K562 (cell line): ENCODE measurements at regions not wholly inside any gene's neighbourhood (a gene's known extent, or its start where the extent isn't known, plus 50 kb on each side); places are given as distances from the start of the nearest gene placed in this dataset.

ENCODE experiments used
- ASH1L ChIP-seq: fragments of 450-650 bp; IDR thresholded peaks from 2 replicates; pipeline ENCODE4 v1.6.1; 2018; ENCODE audit warnings: borderline replicate concordance, mild to moderate bottlenecking, low read depth; ENCODE audit not compliant: partially characterized antibody
- BRCA1 ChIP-seq, 2 experiments: fragments of 450-650 bp in 1 of 2; sonication (generic) in 1 of 2; formaldehyde crosslinking in 1 of 2; IDR thresholded peaks; 2 replicates each; pipeline versions ENCODE4 v1.5.0 to v1.6.1; 2017 to 2020; ENCODE audit warnings: mild to moderate bottlenecking in 1 of 2, missing genetic modification reagents in 1 of 2
- MED1 ChIP-seq: sonication (generic); formaldehyde crosslinking; IDR thresholded peaks from 2 replicates; pipeline ENCODE4 v1.8.1; 2023; ENCODE audit warnings: missing genetic modification reagents, borderline replicate concordance
- TAF1 ChIP-seq: IDR thresholded peaks from 2 replicates; pipeline ENCODE4 v1.6.1; 2011; ENCODE audit warnings: mild to moderate bottlenecking, low read length, moderate library complexity; ENCODE audit not compliant: insufficient read depth, control insufficient read depth, severe bottlenecking; ENCODE audit errors: extremely low read depth
- TF ChIP-seq, protein P1 (sequence below): sonication (generic); formaldehyde crosslinking; IDR thresholded peaks from 2 replicates; pipeline ENCODE4 v1.8.1; 2022; ENCODE audit warnings: missing genetic modification reagents
- TF ChIP-seq, protein P2 (sequence below), 3 experiments: IDR thresholded peaks in 2 of 3; conservative IDR thresholded peaks in 1 of 3; 2 replicates each; pipeline ENCODE4 v1.5.1; 2011 to 2012; ENCODE audit warnings: low read length in 3 of 3, mild to moderate bottlenecking in 3 of 3, control low read depth in 2 of 3, improper control_type of control experiment in 1 of 3, inconsistent platforms in 1 of 3, low read depth in 1 of 3, mixed read lengths in 1 of 3, moderate library complexity in 1 of 3; ENCODE audit not compliant: insufficient read depth in 2 of 3

DNA sequence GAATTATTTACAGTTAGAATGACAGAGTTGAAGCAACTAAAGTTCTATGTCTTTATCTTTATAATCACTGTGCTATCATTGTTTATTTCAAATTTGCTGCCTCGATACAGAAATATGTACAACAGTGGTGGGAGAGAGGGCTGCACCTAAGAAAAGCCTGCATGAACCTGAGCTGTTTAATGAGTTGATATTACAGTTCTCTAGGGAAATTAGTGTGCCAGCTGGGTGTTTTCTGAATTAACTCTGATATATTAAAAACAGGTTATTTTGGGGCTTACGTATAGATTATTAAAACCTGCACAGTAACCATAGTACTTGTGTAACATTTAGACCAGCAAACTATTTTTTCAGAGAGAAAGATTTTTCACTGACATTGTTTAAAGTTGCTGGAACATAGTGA is 750.5 kb upstream of the DDX18 start:
- TF ChIP-seq, protein P1, sequence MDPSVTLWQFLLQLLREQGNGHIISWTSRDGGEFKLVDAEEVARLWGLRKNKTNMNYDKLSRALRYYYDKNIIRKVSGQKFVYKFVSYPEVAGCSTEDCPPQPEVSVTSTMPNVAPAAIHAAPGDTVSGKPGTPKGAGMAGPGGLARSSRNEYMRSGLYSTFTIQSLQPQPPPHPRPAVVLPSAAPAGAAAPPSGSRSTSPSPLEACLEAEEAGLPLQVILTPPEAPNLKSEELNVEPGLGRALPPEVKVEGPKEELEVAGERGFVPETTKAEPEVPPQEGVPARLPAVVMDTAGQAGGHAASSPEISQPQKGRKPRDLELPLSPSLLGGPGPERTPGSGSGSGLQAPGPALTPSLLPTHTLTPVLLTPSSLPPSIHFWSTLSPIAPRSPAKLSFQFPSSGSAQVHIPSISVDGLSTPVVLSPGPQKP, result no peak
- TF ChIP-seq TAF1 (no peak), MED1 (CRISPR knock-in tag) (no peak), ASH1L (no peak), BRCA1 (IDR thresholded peaks at IDR 0.05) (no peak), BRCA1 (CRISPR knock-in tag; IDR thresholded peaks at IDR 0.05) (no peak)
- TF ChIP-seq, protein P2, sequence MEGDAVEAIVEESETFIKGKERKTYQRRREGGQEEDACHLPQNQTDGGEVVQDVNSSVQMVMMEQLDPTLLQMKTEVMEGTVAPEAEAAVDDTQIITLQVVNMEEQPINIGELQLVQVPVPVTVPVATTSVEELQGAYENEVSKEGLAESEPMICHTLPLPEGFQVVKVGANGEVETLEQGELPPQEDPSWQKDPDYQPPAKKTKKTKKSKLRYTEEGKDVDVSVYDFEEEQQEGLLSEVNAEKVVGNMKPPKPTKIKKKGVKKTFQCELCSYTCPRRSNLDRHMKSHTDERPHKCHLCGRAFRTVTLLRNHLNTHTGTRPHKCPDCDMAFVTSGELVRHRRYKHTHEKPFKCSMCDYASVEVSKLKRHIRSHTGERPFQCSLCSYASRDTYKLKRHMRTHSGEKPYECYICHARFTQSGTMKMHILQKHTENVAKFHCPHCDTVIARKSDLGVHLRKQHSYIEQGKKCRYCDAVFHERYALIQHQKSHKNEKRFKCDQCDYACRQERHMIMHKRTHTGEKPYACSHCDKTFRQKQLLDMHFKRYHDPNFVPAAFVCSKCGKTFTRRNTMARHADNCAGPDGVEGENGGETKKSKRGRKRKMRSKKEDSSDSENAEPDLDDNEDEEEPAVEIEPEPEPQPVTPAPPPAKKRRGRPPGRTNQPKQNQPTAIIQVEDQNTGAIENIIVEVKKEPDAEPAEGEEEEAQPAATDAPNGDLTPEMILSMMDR (IDR thresholded peaks at IDR 0.05 in 2 of 3, conservative IDR thresholded peaks at IDR 0.05 in 1 of 3; ENCODE audit: insufficient read depth in 2 of 3, low read depth in 1 of 3, low read length in 3 of 3), result no peak
